IPS-18a (cell line): ENCODE measurements at regions not wholly inside any gene's neighbourhood (a gene's known extent, or its start where the extent isn't known, plus 50 kb on each side); places are given as distances from the start of the nearest gene placed in this dataset.

Experiments
- H3K27ac ChIP-seq: one replicate; pipeline ENCODE4 v1.5.1; 2013; ENCODE audit warnings: low read length
- H3K27me3 ChIP-seq: one replicate; pipeline ENCODE4 v1.6.1; 2013; ENCODE audit warnings: mild to moderate bottlenecking, low read length; ENCODE audit not compliant: control insufficient read depth, insufficient read depth
- H3K36me3 ChIP-seq: one replicate; pipeline ENCODE4 v1.6.1; 2013; ENCODE audit warnings: low read depth, low read length; ENCODE audit not compliant: control insufficient read depth
- H3K4me1 ChIP-seq: one replicate; pipeline ENCODE4 v1.6.1; 2013; ENCODE audit warnings: low read depth, low read length; ENCODE audit not compliant: control insufficient read depth
- H3K4me3 ChIP-seq: one replicate; pipeline ENCODE4 v1.5.1; 2013; ENCODE audit warnings: low read length
- H3K9ac ChIP-seq: one replicate; pipeline ENCODE4 v1.6.1; 2013; ENCODE audit warnings: mild to moderate bottlenecking, low read length, moderate library complexity
- H3K9me3 ChIP-seq: one replicate; pipeline ENCODE4 v1.6.1; 2013; ENCODE audit warnings: low read depth, low read length; ENCODE audit not compliant: control insufficient read depth

GRCh38 chr15:81914333-81914732 lies 131.5 kb downstream of the MEX3B start:
- H3K27me3 ChIP-seq, result no peaks in the 10 kb centered on the region
- H3K4me1 ChIP-seq, result peaks cover 3% of the 10 kb centered on the region
- no peaks in the 10 kb centered on the region for H3K36me3 ChIP-seq
- no peak overlapping the region for H3K4me3 ChIP-seq
- no peak overlapping the region for H3K9ac ChIP-seq
- no peak overlapping the region for H3K27ac ChIP-seq
- H3K9me3 ChIP-seq, result peaks cover 10% of the 10 kb centered on the region

GRCh38 chr15:81911022-81911971 lies 134.5 kb downstream of the MEX3B start:
- no peaks in the 10 kb centered on the region for H3K36me3 ChIP-seq
- no peaks in the 10 kb centered on the region for H3K9me3 ChIP-seq
- H3K4me1 ChIP-seq, result peaks cover 3% of the 10 kb centered on the region
- no peaks in the 10 kb centered on the region for H3K27me3 ChIP-seq
- no peak overlapping the region for H3K9ac ChIP-seq
- no peak overlapping the region for H3K4me3 ChIP-seq
- no peak overlapping the region for H3K27ac ChIP-seq

- no peaks in the 10 kb centered on the region for H3K9me3 ChIP-seq
- no peak overlapping the region for H3K9ac ChIP-seq
- H3K36me3 ChIP-seq, result no peaks in the 10 kb centered on the region
- H3K4me1 ChIP-seq, result peaks cover 3% of the 10 kb centered on the region
- H3K4me3 ChIP-seq, result no peak overlapping the region
- H3K27me3 ChIP-seq, result no peaks in the 10 kb centered on the region
- H3K27ac ChIP-seq, result no peak overlapping the region
These were observed 135.3 kb downstream of the MEX3B start for GRCh38 chr15:81910355-81911021.

GRCh38 chr15:81909011-81909358 lies 136.8 kb downstream of the MEX3B start:
- no peaks in the 10 kb centered on the region for H3K9me3 ChIP-seq
- H3K4me3 ChIP-seq, result no peak overlapping the region
- no peaks in the 10 kb centered on the region for H3K36me3 ChIP-seq
- no peak overlapping the region for H3K9ac ChIP-seq
- H3K4me1 ChIP-seq, result peaks cover 3% of the 10 kb centered on the region
- H3K27me3 ChIP-seq, result no peaks in the 10 kb centered on the region
- H3K27ac ChIP-seq, result no peak overlapping the region

GRCh38 chr15:81908111-81908510 lies 137.7 kb downstream of the MEX3B start:
- H3K9me3 ChIP-seq, result no peaks in the 10 kb centered on the region
- H3K9ac ChIP-seq, result no peak overlapping the region
- H3K4me1 ChIP-seq, result peaks cover 3% of the 10 kb centered on the region
- H3K4me3 ChIP-seq, result no peak overlapping the region
- H3K27ac ChIP-seq, result no peak overlapping the region
- no peaks in the 10 kb centered on the region for H3K27me3 ChIP-seq
- no peaks in the 10 kb centered on the region for H3K36me3 ChIP-seq

- no peaks in the 10 kb centered on the region for H3K27me3 ChIP-seq
- no peaks in the 10 kb centered on the region for H3K36me3 ChIP-seq
- no peak overlapping the region for H3K27ac ChIP-seq
- no peak overlapping the region for H3K4me3 ChIP-seq
- H3K4me1 ChIP-seq, result peaks cover 3% of the 10 kb centered on the region
- no peaks in the 10 kb centered on the region for H3K9me3 ChIP-seq
- H3K9ac ChIP-seq, result no peak overlapping the region
These were observed 138.3 kb downstream of the MEX3B start for GRCh38 chr15:81907521-81907920.

GRCh38 chr15:81905889-81906288 lies 139.9 kb downstream of the MEX3B start:
- no peaks in the 10 kb centered on the region for H3K9me3 ChIP-seq
- H3K27ac ChIP-seq, result no peak overlapping the region
- no peaks in the 10 kb centered on the region for H3K27me3 ChIP-seq
- H3K9ac ChIP-seq, result no peak overlapping the region
- peaks cover 3% of the 10 kb centered on the region for H3K4me1 ChIP-seq
- H3K36me3 ChIP-seq, result no peaks in the 10 kb centered on the region
- H3K4me3 ChIP-seq, result no peak overlapping the region

- no peaks in the 10 kb centered on the region for H3K27me3 ChIP-seq
- no peaks in the 10 kb centered on the region for H3K36me3 ChIP-seq
- H3K27ac ChIP-seq, result no peak overlapping the region
- H3K4me3 ChIP-seq, result no peak overlapping the region
- no peak overlapping the region for H3K9ac ChIP-seq
- no peaks in the 10 kb centered on the region for H3K9me3 ChIP-seq
- no peaks in the 10 kb centered on the region for H3K4me1 ChIP-seq
These were observed 144.5 kb downstream of the MEX3B start for GRCh38 chr15:81901319-81901718.

GRCh38 chr15:81899730-81900129 lies 146.1 kb downstream of the MEX3B start:
- no peaks in the 10 kb centered on the region for H3K36me3 ChIP-seq
- no peak overlapping the region for H3K4me3 ChIP-seq

GRCh38 chr15:81899024-81899423 lies 146.8 kb downstream of the MEX3B start:
- no peak overlapping the region for H3K27ac ChIP-seq
- H3K4me1 ChIP-seq, result no peaks in the 10 kb centered on the region
- no peaks in the 10 kb centered on the region for H3K9me3 ChIP-seq
- H3K36me3 ChIP-seq, result no peaks in the 10 kb centered on the region
- H3K27me3 ChIP-seq, result no peaks in the 10 kb centered on the region
- H3K4me3 ChIP-seq, result no peak overlapping the region
- H3K9ac ChIP-seq, result no peak overlapping the region

More at GRCh38 chr15:81899730-81900129, 146.1 kb downstream of the MEX3B start:
- Histone ChIP-seq H3K27ac (no peak overlapping the region), H3K9me3 (no peaks in the 10 kb centered on the region), H3K4me1 (no peaks in the 10 kb centered on the region), H3K27me3 (no peaks in the 10 kb centered on the region), H3K9ac (no peak overlapping the region)

GRCh38 chr15:81897057-81897677 lies 148.7 kb downstream of the MEX3B start:
- Histone ChIP-seq H3K36me3 (no peaks in the 10 kb centered on the region), H3K27me3 (no peaks in the 10 kb centered on the region), H3K9ac (no peak overlapping the region), H3K27ac (no peak overlapping the region), H3K4me1 (no peaks in the 10 kb centered on the region), H3K9me3 (no peaks in the 10 kb centered on the region), H3K4me3 (no peak overlapping the region)
